Esophagus squamous epithelium (tissue), 5 donors: ENCODE measurements at regions not wholly inside any gene's neighbourhood (a gene's known extent, or its start where the extent isn't known, plus 50 kb on each side); places are given as distances from the start of the nearest gene placed in this dataset.

Experiments
- DNase-seq: peaks from one replicate; lab custom pipeline; 2025; lab: John Stamatoyannopoulos, UW
- H3K27ac ChIP-seq, 4 donors: fragments of 200-600 bp; sonication (generic); one replicate each; pipeline ENCODE4 v1.5.1; 2016 to 2019; ENCODE audit warnings: mild to moderate bottlenecking in 1 of 4
- H3K27me3 ChIP-seq, 4 donors: fragments of 200-600 bp; sonication (generic); 1 replicate in 3 of 4; 2 replicates in 1 of 4; pipeline versions ENCODE4 v1.5.1 to v1.6.0; 2017 to 2021; ENCODE audit warnings: antibody characterized with exemption in 1 of 4
- H3K36me3 ChIP-seq, 3 donors: fragments of 200-600 bp; sonication (generic); one replicate each; pipeline ENCODE4 v1.5.1; 2016 to 2019
- H3K4me1 ChIP-seq, 3 donors: fragments of 200-600 bp; sonication (generic); one replicate each; pipeline ENCODE4 v1.5.1; 2017 to 2019
- H3K4me3 ChIP-seq, 4 donors: fragments of 200-600 bp; sonication (generic); 1 replicate in 3 of 4; 2 replicates in 1 of 4; pipeline ENCODE4 v1.5.1; 2016 to 2019; ENCODE audit warnings: mild to moderate bottlenecking in 2 of 4, moderate library complexity in 1 of 4
- H3K9me3 ChIP-seq, 3 donors: fragments of 200-600 bp; sonication (generic); one replicate each; pipeline ENCODE4 v1.5.1; 2016 to 2019
- POLR2A ChIP-seq, 4 donors: fragments of 450-650 bp; IDR thresholded peaks; one replicate each; pipeline ENCODE4 v1.6.1; 2017; ENCODE audit warnings: antibody characterized with exemption in 4 of 4, mild to moderate bottlenecking in 4 of 4, moderate library complexity in 3 of 4
- WGBS, 2 donors: methylation state at CpG; one replicate each; pipeline ENCODE4 v1.1.5; 2018; 5-methylcytosine and 5-hydroxymethylcytosine counted together
- intact Hi-C: fragments of 100-400 bp; cut with DNase I; formaldehyde crosslinking; loops from one replicate; pipeline ENCODE4 v1.15.0; 2022
- TF ChIP-seq, protein P1 (sequence below), 6 experiments: fragments of 450-650 bp in 4 of 6; fragments of 200-600 bp in 2 of 6; sonication (generic) in 2 of 6; IDR thresholded peaks; one replicate each; pipeline ENCODE4 v1.5.1; 2016 to 2019; ENCODE audit warnings: antibody characterized with exemption in 6 of 6, mild to moderate bottlenecking in 4 of 6, moderate library complexity in 4 of 6
- donor health status: DM: yes; HTN: yes; CAD: no.

DNA sequence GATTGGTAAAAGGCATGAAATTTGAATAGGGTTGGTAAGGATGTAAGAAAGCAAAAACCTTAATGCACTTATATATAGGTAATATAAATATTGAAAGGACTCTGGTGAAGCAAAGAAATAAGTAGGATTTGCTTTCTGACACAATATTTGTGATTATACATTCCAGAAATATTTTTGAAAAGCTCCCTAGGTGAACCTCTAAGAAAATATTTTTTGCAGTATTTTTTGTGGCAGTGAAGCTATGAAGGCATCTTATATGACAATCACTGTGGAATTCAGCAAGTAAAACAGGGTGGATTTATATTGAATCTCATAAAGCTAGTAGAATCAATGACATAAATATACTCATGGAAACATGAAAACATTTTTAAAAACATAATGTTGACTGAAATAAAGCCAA, 119.6 kb upstream of the EPHA3 start:
- no peaks in the 10 kb centered on the region for H3K36me3 ChIP-seq
- H3K27ac ChIP-seq, result no peak overlapping the region
- H3K9me3 ChIP-seq, result no peaks in the 10 kb centered on the region
- H3K4me3 ChIP-seq, result no peak overlapping the region
- DNase-seq, result no peak
- intact Hi-C loops, result no loop called here
- H3K27me3 ChIP-seq, result no peaks in the 10 kb centered on the region
- H3K4me1 ChIP-seq, result no peaks in the 10 kb centered on the region
- no peak for TF ChIP-seq POLR2A (IDR thresholded peaks at IDR 0.05)
- TF ChIP-seq, protein P1, sequence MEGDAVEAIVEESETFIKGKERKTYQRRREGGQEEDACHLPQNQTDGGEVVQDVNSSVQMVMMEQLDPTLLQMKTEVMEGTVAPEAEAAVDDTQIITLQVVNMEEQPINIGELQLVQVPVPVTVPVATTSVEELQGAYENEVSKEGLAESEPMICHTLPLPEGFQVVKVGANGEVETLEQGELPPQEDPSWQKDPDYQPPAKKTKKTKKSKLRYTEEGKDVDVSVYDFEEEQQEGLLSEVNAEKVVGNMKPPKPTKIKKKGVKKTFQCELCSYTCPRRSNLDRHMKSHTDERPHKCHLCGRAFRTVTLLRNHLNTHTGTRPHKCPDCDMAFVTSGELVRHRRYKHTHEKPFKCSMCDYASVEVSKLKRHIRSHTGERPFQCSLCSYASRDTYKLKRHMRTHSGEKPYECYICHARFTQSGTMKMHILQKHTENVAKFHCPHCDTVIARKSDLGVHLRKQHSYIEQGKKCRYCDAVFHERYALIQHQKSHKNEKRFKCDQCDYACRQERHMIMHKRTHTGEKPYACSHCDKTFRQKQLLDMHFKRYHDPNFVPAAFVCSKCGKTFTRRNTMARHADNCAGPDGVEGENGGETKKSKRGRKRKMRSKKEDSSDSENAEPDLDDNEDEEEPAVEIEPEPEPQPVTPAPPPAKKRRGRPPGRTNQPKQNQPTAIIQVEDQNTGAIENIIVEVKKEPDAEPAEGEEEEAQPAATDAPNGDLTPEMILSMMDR (IDR thresholded peaks at IDR 0.05), result no peak

DNA sequence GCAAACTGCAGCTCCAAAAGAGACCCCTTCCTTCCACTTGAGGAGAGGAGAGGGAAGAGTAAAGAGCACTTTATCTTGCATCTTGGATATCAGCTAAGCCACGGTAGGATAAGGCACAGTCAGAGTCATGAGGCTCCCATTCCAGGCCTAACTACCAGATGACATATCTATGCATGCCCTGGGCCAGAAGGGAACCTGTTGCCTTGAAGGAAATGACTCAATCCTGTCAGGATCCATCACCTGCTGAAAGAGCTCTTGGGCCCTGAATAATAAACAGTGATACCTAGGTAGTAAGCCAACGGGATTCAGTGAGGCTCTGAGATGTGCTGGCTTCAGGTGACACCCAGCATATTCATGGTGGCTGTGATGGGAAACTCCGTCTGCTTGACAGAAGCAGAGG, 118.5 kb upstream of the EPHA3 start:
- no peaks in the 10 kb centered on the region for H3K36me3 ChIP-seq
- WGBS, 2 donors, result 55 to 86% methylated on average over 1 to 3 of the region's 3 CpGs
- no peak overlapping the region for H3K27ac ChIP-seq
- intact Hi-C loops, result no loop called here
- no peaks in the 10 kb centered on the region for H3K27me3 ChIP-seq
- H3K9me3 ChIP-seq, result no peaks in the 10 kb centered on the region
- H3K4me3 ChIP-seq, result no peak overlapping the region
- no peaks in the 10 kb centered on the region for H3K4me1 ChIP-seq
- no peak for DNase-seq
- TF ChIP-seq POLR2A (IDR thresholded peaks at IDR 0.05), result no peak
- TF ChIP-seq, protein P1 (IDR thresholded peaks at IDR 0.05), result no peak

- TF ChIP-seq, protein P1 (IDR thresholded peaks at IDR 0.05), result no peak
- no peak for TF ChIP-seq POLR2A (IDR thresholded peaks at IDR 0.05)
- intact Hi-C loops, result no loop called here
- Histone ChIP-seq H3K4me3 (no peak overlapping the region), H3K36me3 (no peaks in the 10 kb centered on the region), H3K27me3 (no peaks in the 10 kb centered on the region), H3K27ac (no peak overlapping the region), H3K9me3 (no peaks in the 10 kb centered on the region), H3K4me1 (no peaks in the 10 kb centered on the region)
- no peak for DNase-seq
Measured at GRCh38 chr3:88991496-88991895, 115.9 kb upstream of the EPHA3 start.

- no peaks in the 10 kb centered on the region for H3K4me1 ChIP-seq
- H3K27ac ChIP-seq, result no peak overlapping the region
- TF ChIP-seq, protein P1 (IDR thresholded peaks at IDR 0.05), result no peak
- TF ChIP-seq POLR2A (IDR thresholded peaks at IDR 0.05), result no peak
- WGBS, 2 donors, result 28 to 34% methylated on average over 3 of the region's 3 CpGs
- H3K9me3 ChIP-seq, result no peaks in the 10 kb centered on the region
- no peak overlapping the region for H3K4me3 ChIP-seq
- no peak for DNase-seq
- intact Hi-C loops, result no loop called here
- H3K36me3 ChIP-seq, result no peaks in the 10 kb centered on the region
- H3K27me3 ChIP-seq, result no peaks in the 10 kb centered on the region
Measured at GRCh38 chr3:88996691-88997090, 110.7 kb upstream of the EPHA3 start.

DNA sequence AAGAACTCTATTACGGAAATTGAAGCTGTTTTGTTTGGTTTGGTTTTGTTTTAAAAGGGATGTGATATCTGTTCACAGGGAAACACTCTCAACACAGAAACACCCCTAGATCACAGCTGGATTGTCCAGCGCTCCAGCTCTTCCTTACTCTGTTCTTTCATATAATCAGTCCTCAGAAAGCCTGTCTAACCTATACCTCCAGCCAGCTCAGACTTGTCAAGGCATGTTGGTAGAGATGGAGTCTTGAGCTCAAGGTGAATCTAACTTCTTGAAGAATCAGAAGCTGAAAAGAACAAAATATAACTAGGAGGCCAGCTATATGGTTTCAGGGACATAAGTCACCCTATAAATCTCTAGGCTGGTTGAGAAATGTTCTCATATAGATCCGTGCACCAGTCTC, 110.2 kb upstream of the EPHA3 start:
- TF ChIP-seq, protein P1 (IDR thresholded peaks at IDR 0.05), result no peak
- no peak for TF ChIP-seq POLR2A (IDR thresholded peaks at IDR 0.05)
- Histone ChIP-seq H3K27me3 (no peaks in the 10 kb centered on the region), H3K27ac (no peak overlapping the region), H3K9me3 (no peaks in the 10 kb centered on the region), H3K4me1 (no peaks in the 10 kb centered on the region), H3K4me3 (no peak overlapping the region), H3K36me3 (no peaks in the 10 kb centered on the region)
- WGBS, 2 donors, result 43 to 55% methylated on average over 3 of the region's 3 CpGs
- DNase-seq, result no peak
- intact Hi-C loops, result no loop called here
